Stimulated activated CD4-positive, alpha-beta T cell treated with anti-CD3 and anti-CD28 coated beads, Interleukin-4, amount 100 ng/mL, for 1 hour (primary cell): ENCODE measurements at regions not wholly inside any gene's neighbourhood (a gene's known extent, or its start where the extent isn't known, plus 50 kb on each side); places are given as distances from the start of the nearest gene placed in this dataset.
"Not testable (repeated sequence)": the region's sequence is repeated elsewhere in the genome, so short reads cannot be mapped to it uniquely, and the experiment has no call there.

ENCODE experiments used
- DNase-seq: peaks from one replicate; pipeline ENCODE4 v3.0.0-alpha.2; 2020

GRCh38 chr14:49364752-49365117 is 221.4 kb downstream of the RPS29 start:
- no peak for DNase-seq

GRCh38 chr14:49363821-49364751 is 222.1 kb downstream of the RPS29 start:
- no peak for DNase-seq

GRCh38 chr14:49362916-49363315 is 223.3 kb downstream of the RPS29 start:
- no peak for DNase-seq

GRCh38 chr14:49339130-49339529 is 247.1 kb downstream of the RPS29 start:
- DNase-seq: no peak

GRCh38 chr14:49319810-49320209 is 266.4 kb downstream of the RPS29 start:
- DNase-seq: no peak

- no peak for DNase-seq
These were observed 270.6 kb downstream of the RPS29 start for GRCh38 chr14:49315570-49315969.

- DNase-seq: no peak
These were observed 271.4 kb downstream of the RPS29 start for GRCh38 chr14:49314737-49315136.

GRCh38 chr14:49313108-49313507 is 273.1 kb downstream of the RPS29 start:
- no peak for DNase-seq

- DNase-seq: no peak
These were observed 275.9 kb downstream of the RPS29 start for GRCh38 chr14:49310298-49310697.

GRCh38 chr14:49306152-49306751 is 279.9 kb downstream of the RPS29 start:
- no peak for DNase-seq

- no peak for DNase-seq
These were observed 282.1 kb downstream of the RPS29 start for GRCh38 chr14:49303946-49304516.

- no peak for DNase-seq
These were observed 289.1 kb downstream of the RPS29 start for GRCh38 chr14:49297102-49297501.

- DNase-seq: no peak
These were observed 291.5 kb downstream of the RPS29 start for GRCh38 chr14:49294621-49295148.

- DNase-seq: no peak
These were observed 299.2 kb downstream of the RPS29 start for GRCh38 chr14:49287004-49287403.

GRCh38 chr14:49286257-49286983 is 299.8 kb downstream of the RPS29 start:
- no peak for DNase-seq

- DNase-seq: no peak
These were observed 305.6 kb downstream of the RPS29 start for GRCh38 chr14:49280566-49280965.

- no peak for DNase-seq
These were observed 335.7 kb downstream of the RPS29 start for GRCh38 chr14:49250517-49250916.

- DNase-seq: no peak
These were observed 336.1 kb downstream of the RPS29 start for GRCh38 chr14:49250109-49250508.

GRCh38 chr14:49249022-49249421 is 337.2 kb downstream of the RPS29 start:
- no peak for DNase-seq

- not testable (repeated sequence) for DNase-seq
These were observed 342.4 kb downstream of the RPS29 start for GRCh38 chr14:49243777-49244176.

- no peak for DNase-seq
These were observed 345.8 kb downstream of the RPS29 start for GRCh38 chr14:49240383-49240782.

GRCh38 chr14:49228552-49228951 is 357.6 kb downstream of the RPS29 start:
- no peak for DNase-seq

- no peak for DNase-seq
These were observed 364.9 kb downstream of the RPS29 start for GRCh38 chr14:49221316-49221715.
